NCI-H2029 treated with DMSO at 0.1 percent for 48 hours (cell line): ENCODE measurements at regions not wholly inside any gene's neighbourhood (a gene's known extent, or its start where the extent isn't known, plus 50 kb on each side); places are given as distances from the start of the nearest gene placed in this dataset.
"Not testable (repeated sequence)": the region's sequence is repeated elsewhere in the genome, so short reads cannot be mapped to it uniquely, and the experiment has no call there.

Experiments
- DNase-seq: peaks from one replicate; lab custom pipeline; 2025; lab: John Stamatoyannopoulos, UW

- no peak for DNase-seq
These were observed 408.6 kb upstream of the MIR17HG start for GRCh38 chr13:90938848-90939247.

- no peak for DNase-seq
These were observed 403.5 kb upstream of the MIR17HG start for GRCh38 chr13:90943946-90944345.

DNA sequence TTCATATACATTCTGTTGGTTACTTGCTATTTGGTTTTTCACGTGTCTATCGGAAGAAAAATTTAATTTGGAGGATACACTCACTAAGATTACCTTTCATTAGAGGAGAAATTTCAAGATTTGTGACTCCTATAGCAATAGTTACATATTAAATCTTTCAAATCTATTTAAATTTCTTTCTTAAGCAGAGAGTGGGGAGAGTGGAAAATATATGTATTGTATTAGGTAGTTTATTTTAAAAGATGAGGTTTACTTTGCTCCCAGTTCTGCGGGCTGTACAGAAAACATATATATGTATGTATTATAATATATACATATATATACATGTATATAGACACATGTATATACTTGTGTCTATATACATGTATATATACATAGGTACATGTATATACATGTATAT is 402.3 kb upstream of the MIR17HG start:
- DNase-seq = not testable (repeated sequence)

DNA sequence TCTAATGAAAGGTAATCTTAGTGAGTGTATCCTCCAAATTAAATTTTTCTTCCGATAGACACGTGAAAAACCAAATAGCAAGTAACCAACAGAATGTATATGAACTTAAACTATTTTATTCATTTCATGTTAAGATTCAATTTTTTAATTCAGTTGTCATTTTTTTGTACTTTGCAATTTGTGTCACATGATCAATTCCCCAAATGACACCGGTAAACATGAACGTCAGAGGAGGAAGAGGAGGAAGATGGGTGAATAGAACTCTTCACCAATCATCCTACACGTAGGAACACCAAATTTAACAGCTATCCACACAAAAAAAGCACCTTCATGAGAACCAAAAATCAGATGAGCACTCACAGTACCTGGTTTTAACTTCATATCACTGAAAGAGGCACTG is 401.4 kb upstream of the MIR17HG start:
- DNase-seq = not testable (repeated sequence)

GRCh38 chr13:90947976-90948375 is 399.5 kb upstream of the MIR17HG start:
- no peak for DNase-seq

- no peak for DNase-seq
These were observed 397.3 kb upstream of the MIR17HG start for GRCh38 chr13:90950160-90950559.

GRCh38 chr13:90951663-90952062 is 395.8 kb upstream of the MIR17HG start:
- no peak for DNase-seq

DNA sequence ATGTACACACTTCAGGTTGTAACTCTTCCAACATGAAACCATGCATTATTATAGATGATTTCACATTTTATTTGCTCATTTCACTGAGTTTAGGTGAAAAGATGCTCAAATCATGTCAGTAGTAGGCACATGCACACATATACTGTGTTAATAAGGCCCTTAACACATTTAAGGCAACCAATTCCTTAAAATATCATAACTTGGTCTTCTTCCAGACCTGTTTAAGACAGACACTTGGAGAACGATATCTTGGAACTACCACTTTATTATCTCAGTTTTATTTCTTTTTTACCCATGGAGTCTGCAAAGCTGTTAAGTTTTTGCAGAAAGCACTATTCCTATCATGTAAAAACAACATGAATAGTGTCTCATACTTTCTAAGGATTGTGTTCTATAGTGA is 395.2 kb upstream of the MIR17HG start:
- DNase-seq = no peak

DNA sequence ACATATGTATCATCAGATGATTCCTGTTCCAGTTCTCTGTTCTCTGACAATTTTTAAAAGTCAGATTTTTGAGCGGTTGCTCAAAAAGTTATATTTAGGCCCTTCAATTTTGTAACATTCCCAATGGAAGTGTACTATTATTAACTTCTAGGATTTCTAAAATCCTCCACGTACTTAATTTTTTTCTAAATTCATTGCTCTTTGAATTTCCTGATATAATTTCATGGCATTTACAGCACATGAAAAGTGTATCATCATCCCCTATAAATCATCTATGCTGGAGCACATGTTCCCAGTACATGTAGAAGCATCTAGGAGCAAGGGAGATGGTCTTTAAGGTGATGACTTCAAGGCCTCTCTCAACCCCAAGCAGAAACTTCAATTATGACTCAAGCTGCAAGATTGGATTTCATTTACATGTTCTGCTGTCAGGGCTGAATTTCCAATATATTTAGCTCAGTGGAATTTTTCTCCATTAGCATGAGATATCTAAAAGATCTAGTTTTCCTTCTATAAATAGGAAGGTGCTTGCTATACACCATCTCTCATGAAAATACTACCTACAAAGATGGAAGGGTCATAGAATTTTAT is 392.8 kb upstream of the MIR17HG start:
- no peak for DNase-seq

GRCh38 chr13:90956031-90956430 is 391.5 kb upstream of the MIR17HG start:
- DNase-seq = no peak

DNA sequence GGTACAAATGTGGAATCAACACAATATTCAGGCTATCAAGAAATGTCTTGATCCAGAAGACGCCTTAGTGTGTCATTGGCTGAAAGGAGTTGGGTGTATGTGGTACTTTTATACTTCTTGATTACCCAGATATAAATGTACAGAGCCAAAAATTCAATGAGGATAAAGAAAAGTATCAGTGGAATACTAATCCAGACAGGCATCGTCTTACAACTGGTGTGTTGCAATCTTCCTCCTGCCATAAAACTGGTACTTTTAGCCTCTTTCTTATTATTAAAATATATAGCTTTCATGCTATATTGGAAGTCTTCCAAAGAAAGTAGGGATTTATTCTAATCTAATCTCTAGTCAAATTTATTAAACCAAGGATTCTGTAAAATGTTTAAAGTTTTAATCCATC is 388.6 kb upstream of the MIR17HG start:
- DNase-seq = no peak

DNA sequence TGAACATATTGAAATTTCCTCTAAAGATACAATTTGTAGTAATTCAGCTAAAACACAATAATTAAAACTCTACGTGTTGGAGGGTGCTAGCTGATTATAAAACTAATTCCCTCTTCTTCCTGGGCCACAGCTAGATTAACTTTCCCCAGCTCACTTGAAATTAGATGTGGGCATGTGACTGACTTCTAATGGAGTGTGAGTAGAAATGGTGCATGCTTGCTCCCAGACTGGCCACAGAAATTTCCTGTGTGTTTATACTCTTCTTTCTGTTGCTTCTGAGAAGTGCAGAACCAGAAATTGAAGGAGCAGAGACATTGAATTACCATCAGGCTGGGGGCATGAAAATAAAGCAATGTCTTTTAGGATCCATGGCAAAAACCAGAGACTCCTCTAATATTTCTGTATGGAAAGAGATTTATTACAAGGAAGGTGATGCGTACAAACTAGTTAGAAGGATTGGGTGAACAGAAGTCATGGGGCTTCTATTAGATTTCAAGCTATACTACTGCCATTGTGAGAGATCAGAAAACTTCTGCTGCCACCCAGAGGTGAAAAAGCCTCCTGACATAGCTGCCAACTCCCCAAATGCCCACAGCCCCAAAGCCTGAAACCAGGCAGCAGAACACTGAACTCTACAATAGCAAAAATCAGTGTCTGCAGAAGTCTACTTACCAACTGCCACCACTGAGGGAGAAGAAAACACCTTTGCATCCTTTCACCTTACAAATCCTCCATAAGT is 379.2 kb upstream of the MIR17HG start:
- no peak for DNase-seq

DNA sequence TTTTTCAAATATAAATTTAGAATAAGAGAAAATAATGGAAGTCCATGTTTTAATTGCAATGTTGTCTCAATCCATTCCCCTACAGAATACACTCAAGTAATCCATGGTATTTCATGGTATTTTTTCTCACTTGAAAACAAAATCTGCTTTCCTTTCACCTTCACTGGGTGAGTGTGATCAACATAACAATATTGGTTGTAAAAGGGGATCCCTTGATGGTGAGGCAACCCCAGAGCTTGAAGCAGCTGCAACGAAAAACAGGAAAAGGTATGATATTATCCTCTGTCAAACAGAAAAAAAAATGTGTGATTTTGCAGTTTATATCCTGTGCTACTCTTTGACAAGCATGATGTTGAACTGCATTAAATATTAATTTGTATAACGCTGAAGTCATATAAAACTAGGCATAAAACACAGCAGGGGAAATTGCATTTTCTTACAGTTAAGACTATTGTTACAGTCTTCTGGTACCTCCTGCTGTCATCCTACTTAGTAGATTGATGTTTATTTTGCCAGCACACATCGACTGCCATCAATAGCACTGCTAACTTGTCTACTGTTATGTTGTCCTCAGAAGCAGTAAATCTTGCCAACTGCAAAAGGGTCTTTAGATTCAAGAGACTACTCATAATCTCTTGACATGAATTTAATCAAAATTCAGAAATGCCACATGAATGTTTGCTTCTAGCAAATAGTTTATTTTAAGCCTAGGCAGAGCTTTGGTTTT is 373.1 kb upstream of the MIR17HG start:
- DNase-seq = no peak

- no peak for DNase-seq
These were observed 368.4 kb upstream of the MIR17HG start for GRCh38 chr13:90979059-90979458.

GRCh38 chr13:90984756-90985155 is 362.7 kb upstream of the MIR17HG start:
- no peak for DNase-seq

GRCh38 chr13:90995001-90995400 is 352.5 kb upstream of the MIR17HG start:
- DNase-seq = no peak

DNA sequence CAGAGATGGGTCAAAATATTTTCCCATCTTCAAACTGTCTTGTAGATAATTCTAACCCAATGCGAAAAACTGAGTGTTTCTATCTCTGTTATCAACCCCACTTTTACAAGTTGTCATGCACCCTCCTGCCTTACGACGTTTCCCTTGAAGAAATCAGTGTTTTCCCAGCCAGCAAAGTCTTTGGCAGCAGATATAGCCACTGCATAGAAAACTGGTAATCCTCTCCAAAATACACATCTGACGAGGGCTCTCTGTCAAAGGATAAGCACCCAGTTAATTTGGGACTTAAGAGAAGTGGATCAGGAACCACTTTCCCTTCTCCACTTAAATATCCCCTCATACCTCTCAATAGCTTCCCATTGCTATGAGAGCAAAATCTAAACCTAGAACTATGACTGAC is 351.9 kb upstream of the MIR17HG start:
- DNase-seq = no peak

- DNase-seq = no peak
These were observed 349.5 kb upstream of the MIR17HG start for GRCh38 chr13:90997951-90998350.

- no peak for DNase-seq
These were observed 348.1 kb upstream of the MIR17HG start for GRCh38 chr13:90999401-90999800.

DNA sequence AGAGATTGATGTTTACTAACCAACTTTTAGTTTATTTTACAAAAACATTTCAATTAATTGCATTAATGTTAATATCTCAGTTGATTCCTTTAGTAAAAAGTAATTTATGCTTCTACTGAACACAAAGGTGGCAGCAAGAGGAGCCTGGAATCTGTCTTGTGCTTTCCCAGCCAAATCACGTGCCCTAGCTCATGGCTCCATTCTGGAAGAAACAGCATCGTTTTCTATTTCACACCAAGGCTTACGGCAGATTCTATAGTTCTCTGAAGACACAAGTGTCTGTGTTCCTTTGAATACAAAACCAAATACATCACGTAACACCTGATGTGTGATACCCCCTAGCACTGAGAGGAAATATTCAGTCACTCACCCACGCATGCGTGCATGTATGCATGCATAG is 346.1 kb upstream of the MIR17HG start:
- no peak for DNase-seq

DNA sequence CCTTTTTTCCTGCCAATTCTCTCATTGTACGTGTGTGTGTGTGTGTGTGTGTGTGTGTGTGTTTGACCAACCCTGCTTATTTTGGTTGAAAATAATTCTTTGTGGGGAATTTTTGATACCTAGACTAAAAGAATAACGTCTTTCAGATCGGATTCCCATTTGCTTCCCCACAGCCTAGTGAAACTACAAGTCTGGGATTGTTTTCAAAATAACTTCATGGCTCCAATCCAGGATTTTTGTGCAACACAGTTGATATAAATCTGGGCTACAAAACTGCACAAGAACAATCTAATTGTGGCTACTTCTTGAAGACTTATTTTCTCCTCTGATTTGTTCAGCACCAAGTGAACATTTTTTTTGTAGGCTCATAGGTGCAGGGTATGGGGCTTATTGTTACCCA is 332.8 kb upstream of the MIR17HG start:
- DNase-seq = no peak

DNA sequence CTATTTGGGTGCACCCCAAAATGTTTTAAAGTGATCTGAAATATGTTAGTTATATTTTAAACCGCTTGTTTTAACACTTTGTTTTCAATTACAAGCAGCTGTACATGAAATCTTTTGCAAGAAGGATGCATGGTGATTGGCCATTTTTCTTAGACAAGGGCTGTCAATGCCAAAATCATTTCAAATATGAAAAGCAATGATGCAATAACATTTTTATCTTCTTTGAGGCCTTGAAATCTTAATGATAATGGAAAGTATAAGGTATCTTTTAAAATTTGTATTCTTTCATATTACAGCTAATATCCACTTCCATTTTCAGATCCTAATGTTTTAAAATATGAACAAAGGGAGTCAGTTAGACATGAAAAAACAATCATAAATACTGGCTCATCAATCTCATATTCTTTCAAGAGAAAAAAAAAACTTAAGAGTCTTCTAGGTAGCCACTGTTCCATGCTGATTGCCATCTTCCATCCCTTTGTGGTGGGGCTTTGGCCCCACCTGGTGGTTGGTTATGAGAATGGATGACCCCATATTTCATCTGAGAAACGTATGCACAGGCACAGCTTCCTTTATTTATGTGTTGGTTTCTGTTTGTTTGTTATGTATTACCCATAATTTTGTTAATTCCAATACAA is 330.3 kb upstream of the MIR17HG start:
- DNase-seq = peak; percentile 6

DNA sequence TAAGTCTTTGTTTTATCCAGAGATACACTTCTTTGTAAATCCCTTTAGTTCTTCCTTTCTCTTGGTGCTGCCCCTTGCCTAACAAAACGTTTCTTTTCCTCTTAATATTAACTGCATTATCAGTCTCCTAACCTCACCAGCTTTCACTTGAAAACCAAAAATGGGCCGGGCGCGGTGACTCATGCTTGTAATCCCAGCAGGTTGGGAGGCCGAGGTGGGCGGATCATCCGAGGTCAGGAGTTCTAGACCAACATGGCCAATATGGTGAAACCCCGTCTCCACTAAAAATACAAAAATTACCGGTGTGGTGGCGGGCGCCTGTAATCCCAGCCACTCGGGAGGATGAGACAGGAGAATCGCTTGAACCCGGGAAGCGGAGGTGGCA is 329.8 kb upstream of the MIR17HG start:
- DNase-seq = no peak
